ENCODE measurements at regions not wholly inside any gene's neighbourhood (a gene's known extent, or its start where the extent isn't known, plus 50 kb on each side); places are given as distances from the start of the nearest gene placed in this dataset.

DNA sequence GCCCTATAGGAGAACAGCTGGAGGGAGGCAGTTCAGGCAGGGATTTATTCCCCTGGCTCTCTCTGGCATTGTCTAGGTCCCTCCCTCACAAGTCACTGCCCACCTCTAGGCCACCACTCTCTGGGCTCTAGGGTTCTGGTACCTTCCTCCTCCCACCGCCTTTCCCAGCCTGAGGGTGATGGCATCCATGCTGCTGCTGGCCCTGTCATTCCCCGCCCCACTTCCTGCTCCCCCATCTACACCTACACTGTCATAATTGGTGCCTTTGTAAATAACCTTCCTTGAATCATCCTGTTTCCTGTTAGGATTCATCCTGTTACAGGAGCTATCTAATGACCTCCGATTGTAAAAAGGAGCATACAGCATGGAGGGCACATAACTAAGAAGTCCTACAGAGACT lies 303.3 kb upstream of the COBL start:
- POLR2A ChIA-PET = no interaction called here
- H3K4me1 ChIP-seq (ENCODE audit: control extremely low read depth in 1 of 4, control insufficient read depth in 4 of 4, insufficient read depth in 4 of 4, low read length in 3 of 4) = no peaks in the 10 kb centered on the region
- H3K4me3 ChIP-seq (ENCODE audit: control insufficient read depth in 1 of 7, extremely low read depth in 1 of 7, insufficient read depth in 4 of 7, low read depth in 2 of 7, low read length in 6 of 7) = no peak overlapping the region
- no peaks in the 10 kb centered on the region for H3K36me3 ChIP-seq (ENCODE audit: control insufficient read depth in 4 of 4, insufficient read depth in 4 of 4, low read length in 3 of 4)
- H3K9me3 ChIP-seq (ENCODE audit: control extremely low read depth in 1 of 5, control insufficient read depth in 4 of 5, insufficient read depth in 2 of 5, low read depth in 1 of 5, low read length in 4 of 5) = no peaks in the 10 kb centered on the region
- H3K27me3 ChIP-seq (replicated peaks in 2 of 5; ENCODE audit: control insufficient read depth in 4 of 5, insufficient read depth in 5 of 5, low read length in 4 of 5) = no peaks in the 10 kb centered on the region
- H3K27ac ChIP-seq (ENCODE audit: insufficient read depth in 1 of 2, low read depth in 1 of 2, low read length in 2 of 2, poor library complexity in 1 of 2, severe bottlenecking in 2 of 2) = no peak overlapping the region
- 80% methylated on average over 3 of the region's 3 CpGs for WGBS (ENCODE audit: insufficient coverage)
- CTCF ChIA-PET = no interaction called here
- DNase-seq = no peak

DNA sequence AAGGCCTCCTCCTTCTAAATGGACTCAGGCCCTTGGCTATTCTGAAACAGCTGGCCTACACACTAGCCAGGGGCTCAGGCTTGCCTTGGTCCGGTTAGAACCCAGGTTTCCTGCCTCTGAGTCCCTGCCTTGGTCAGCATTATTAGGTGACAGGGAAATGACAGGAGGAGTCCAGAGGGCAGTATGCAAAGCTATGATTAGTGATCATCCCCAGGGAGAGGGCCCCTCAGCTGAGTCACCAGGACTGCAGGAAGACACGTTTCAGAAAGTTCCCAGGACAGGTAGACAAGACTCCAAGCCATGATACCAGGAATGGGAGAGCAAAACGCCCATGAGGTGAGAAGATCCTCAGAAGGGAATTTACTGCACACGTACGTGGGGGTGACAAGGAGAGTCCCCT lies 301.1 kb upstream of the COBL start:
- H3K9me3 ChIP-seq (ENCODE audit: control extremely low read depth in 1 of 5, control insufficient read depth in 4 of 5, insufficient read depth in 2 of 5, low read depth in 1 of 5, low read length in 4 of 5) = no peaks in the 10 kb centered on the region
- ChIA-PET CTCF (no interaction called here), POLR2A (no interaction called here)
- 84% methylated on average over 5 of the region's 5 CpGs for WGBS (ENCODE audit: insufficient coverage)
- H3K27me3 ChIP-seq (replicated peaks in 2 of 5; ENCODE audit: control insufficient read depth in 4 of 5, insufficient read depth in 5 of 5, low read length in 4 of 5) = no peaks in the 10 kb centered on the region
- H3K4me1 ChIP-seq (ENCODE audit: control extremely low read depth in 1 of 4, control insufficient read depth in 4 of 4, insufficient read depth in 4 of 4, low read length in 3 of 4) = no peaks in the 10 kb centered on the region
- no peak overlapping the region for H3K27ac ChIP-seq (ENCODE audit: insufficient read depth in 1 of 2, low read depth in 1 of 2, low read length in 2 of 2, poor library complexity in 1 of 2, severe bottlenecking in 2 of 2)
- H3K4me3 ChIP-seq (ENCODE audit: control insufficient read depth in 1 of 7, extremely low read depth in 1 of 7, insufficient read depth in 4 of 7, low read depth in 2 of 7, low read length in 6 of 7) = no peak overlapping the region
- no peak for DNase-seq
- H3K36me3 ChIP-seq (ENCODE audit: control insufficient read depth in 4 of 4, insufficient read depth in 4 of 4, low read length in 3 of 4) = no peaks in the 10 kb centered on the region

DNA sequence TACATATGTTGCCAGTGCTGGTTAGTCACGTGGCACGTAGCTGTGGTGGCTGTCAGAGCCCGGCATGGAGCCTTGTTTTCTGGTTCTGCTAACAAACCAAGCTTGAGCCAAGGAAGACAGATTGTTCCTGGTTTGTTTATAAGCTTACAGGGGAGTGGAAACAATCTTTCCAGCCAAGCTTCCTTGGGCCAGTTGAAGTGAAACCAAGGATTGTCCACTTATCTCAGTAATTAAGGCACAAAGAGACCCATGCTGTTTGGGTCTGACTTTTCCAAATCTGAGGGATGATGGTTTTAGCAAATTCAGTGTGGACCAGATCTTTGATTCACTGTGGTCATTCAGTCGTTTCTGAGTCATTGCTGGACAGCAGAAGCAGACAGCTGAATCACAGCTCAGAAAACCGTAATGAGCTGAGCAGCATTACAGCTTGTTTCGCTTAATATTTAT lies 297.3 kb upstream of the COBL start:
- ChIA-PET POLR2A (no interaction called here), CTCF (no interaction called here)
- no peaks in the 10 kb centered on the region for H3K9me3 ChIP-seq (ENCODE audit: control extremely low read depth in 1 of 5, control insufficient read depth in 4 of 5, insufficient read depth in 2 of 5, low read depth in 1 of 5, low read length in 4 of 5)
- no peaks in the 10 kb centered on the region for H3K27me3 ChIP-seq (replicated peaks in 2 of 5; ENCODE audit: control insufficient read depth in 4 of 5, insufficient read depth in 5 of 5, low read length in 4 of 5)
- no peak for DNase-seq
- no peaks in the 10 kb centered on the region for H3K4me1 ChIP-seq (ENCODE audit: control extremely low read depth in 1 of 4, control insufficient read depth in 4 of 4, insufficient read depth in 4 of 4, low read length in 3 of 4)
- no peak overlapping the region for H3K27ac ChIP-seq (ENCODE audit: insufficient read depth in 1 of 2, low read depth in 1 of 2, low read length in 2 of 2, poor library complexity in 1 of 2, severe bottlenecking in 2 of 2)
- 79% methylated on average over 5 of the region's 6 CpGs for WGBS (ENCODE audit: insufficient coverage)
- H3K4me3 ChIP-seq (ENCODE audit: control insufficient read depth in 1 of 7, extremely low read depth in 1 of 7, insufficient read depth in 4 of 7, low read depth in 2 of 7, low read length in 6 of 7) = no peak overlapping the region
- no peaks in the 10 kb centered on the region for H3K36me3 ChIP-seq (ENCODE audit: control insufficient read depth in 4 of 4, insufficient read depth in 4 of 4, low read length in 3 of 4)

DNA sequence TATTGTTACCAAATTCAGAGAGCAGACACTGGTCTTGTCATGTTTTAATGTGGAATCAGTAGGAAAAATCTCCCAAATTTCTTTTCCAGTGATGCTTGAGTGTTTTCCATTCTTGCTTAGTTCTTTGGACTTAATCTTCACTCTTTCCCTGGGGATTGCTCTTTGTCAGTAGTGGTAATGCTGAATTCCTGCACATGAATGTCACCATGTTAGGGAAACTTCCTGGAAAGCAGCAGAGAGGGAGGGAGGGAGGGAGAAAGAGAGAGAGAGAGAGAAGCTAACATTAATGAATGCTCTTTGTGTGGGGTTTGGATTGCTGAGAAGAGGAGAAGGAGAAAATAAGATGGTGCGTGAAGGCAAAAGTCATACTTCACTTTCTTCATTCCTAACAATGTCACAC lies 295.3 kb upstream of the COBL start:
- no peak overlapping the region for H3K4me3 ChIP-seq (ENCODE audit: control insufficient read depth in 1 of 7, extremely low read depth in 1 of 7, insufficient read depth in 4 of 7, low read depth in 2 of 7, low read length in 6 of 7)
- no peak for DNase-seq
- no peaks in the 10 kb centered on the region for H3K27me3 ChIP-seq (replicated peaks in 2 of 5; ENCODE audit: control insufficient read depth in 4 of 5, insufficient read depth in 5 of 5, low read length in 4 of 5)
- ChIA-PET CTCF (no interaction called here), POLR2A (no interaction called here)
- H3K4me1 ChIP-seq (ENCODE audit: control extremely low read depth in 1 of 4, control insufficient read depth in 4 of 4, insufficient read depth in 4 of 4, low read length in 3 of 4) = no peaks in the 10 kb centered on the region
- H3K9me3 ChIP-seq (ENCODE audit: control extremely low read depth in 1 of 5, control insufficient read depth in 4 of 5, insufficient read depth in 2 of 5, low read depth in 1 of 5, low read length in 4 of 5) = no peaks in the 10 kb centered on the region
- H3K36me3 ChIP-seq (ENCODE audit: control insufficient read depth in 4 of 4, insufficient read depth in 4 of 4, low read length in 3 of 4) = no peaks in the 10 kb centered on the region
- no peak overlapping the region for H3K27ac ChIP-seq (ENCODE audit: insufficient read depth in 1 of 2, low read depth in 1 of 2, low read length in 2 of 2, poor library complexity in 1 of 2, severe bottlenecking in 2 of 2)
- WGBS (ENCODE audit: insufficient coverage) = no CpG with 5 or more reads among the region's 1 CpG

DNA sequence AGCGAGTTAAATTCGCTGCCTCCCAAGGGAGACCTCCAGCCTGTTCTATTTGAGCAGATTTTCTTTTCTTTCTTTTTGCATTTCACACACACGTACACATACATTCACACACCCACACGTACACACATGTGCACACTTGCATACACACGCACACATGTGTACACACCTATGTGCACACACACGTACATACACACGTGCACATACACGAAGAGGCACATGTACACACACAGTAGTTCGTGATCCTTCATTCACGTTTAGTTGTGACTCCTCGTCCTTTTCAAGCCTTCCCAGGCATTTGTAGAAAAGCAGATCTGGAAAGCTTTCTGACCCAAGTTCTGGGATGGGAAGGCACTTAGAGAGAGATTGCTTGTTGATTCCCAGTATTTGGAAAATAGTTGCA lies 290.8 kb upstream of the COBL start:
- Histone ChIP-seq H3K4me3 (ENCODE audit: control insufficient read depth in 1 of 7, extremely low read depth in 1 of 7, insufficient read depth in 4 of 7, low read depth in 2 of 7, low read length in 6 of 7) (no peak overlapping the region), H3K36me3 (ENCODE audit: control insufficient read depth in 4 of 4, insufficient read depth in 4 of 4, low read length in 3 of 4) (no peaks in the 10 kb centered on the region), H3K4me1 (ENCODE audit: control extremely low read depth in 1 of 4, control insufficient read depth in 4 of 4, insufficient read depth in 4 of 4, low read length in 3 of 4) (no peaks in the 10 kb centered on the region), H3K27me3 (replicated peaks in 2 of 5; ENCODE audit: control insufficient read depth in 4 of 5, insufficient read depth in 5 of 5, low read length in 4 of 5) (no peaks in the 10 kb centered on the region), H3K9me3 (ENCODE audit: control extremely low read depth in 1 of 5, control insufficient read depth in 4 of 5, insufficient read depth in 2 of 5, low read depth in 1 of 5, low read length in 4 of 5) (no peaks in the 10 kb centered on the region), H3K27ac (ENCODE audit: insufficient read depth in 1 of 2, low read depth in 1 of 2, low read length in 2 of 2, poor library complexity in 1 of 2, severe bottlenecking in 2 of 2) (no peak overlapping the region)
- POLR2A ChIA-PET = no interaction called here
- CTCF ChIA-PET = no interaction called here
- WGBS (ENCODE audit: insufficient coverage) = 94% methylated on average over 11 of the region's 11 CpGs
- no peak for DNase-seq

DNA sequence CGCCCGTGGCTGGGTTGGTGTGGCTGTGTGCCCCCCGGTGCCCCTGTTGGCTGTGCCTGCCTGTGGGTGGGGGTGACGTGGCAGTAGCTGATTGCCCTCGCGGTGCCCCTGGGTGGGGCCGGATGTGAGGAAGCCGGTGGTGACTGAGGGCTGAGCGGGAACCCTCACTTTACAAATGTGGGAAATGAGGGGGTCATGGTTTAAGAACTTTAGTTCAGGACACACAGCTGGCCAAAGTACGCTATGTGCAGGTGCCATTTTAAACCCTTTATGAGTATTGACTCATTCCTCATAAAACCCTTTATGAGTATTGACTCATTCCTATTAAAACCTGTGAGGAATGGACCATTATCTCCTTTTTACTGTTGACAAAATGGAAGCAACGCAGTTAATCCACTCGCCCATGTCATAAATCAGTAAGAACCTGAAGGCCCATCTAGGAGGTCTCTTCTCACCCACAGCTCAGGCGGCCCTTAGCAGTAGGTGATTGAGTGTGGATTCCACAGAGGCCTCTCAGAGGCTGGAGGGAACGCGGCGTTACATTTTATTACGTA lies 290.1 kb upstream of the COBL start:
- ChIA-PET CTCF (no interaction called here), POLR2A (no interaction called here)
- H3K36me3 ChIP-seq (ENCODE audit: control insufficient read depth in 4 of 4, insufficient read depth in 4 of 4, low read length in 3 of 4) = no peaks in the 10 kb centered on the region
- WGBS (ENCODE audit: insufficient coverage) = 91% methylated on average over 11 of the region's 17 CpGs
- H3K9me3 ChIP-seq (ENCODE audit: control extremely low read depth in 1 of 5, control insufficient read depth in 4 of 5, insufficient read depth in 2 of 5, low read depth in 1 of 5, low read length in 4 of 5) = no peaks in the 10 kb centered on the region
- no peaks in the 10 kb centered on the region for H3K27me3 ChIP-seq (replicated peaks in 2 of 5; ENCODE audit: control insufficient read depth in 4 of 5, insufficient read depth in 5 of 5, low read length in 4 of 5)
- H3K4me1 ChIP-seq (ENCODE audit: control extremely low read depth in 1 of 4, control insufficient read depth in 4 of 4, insufficient read depth in 4 of 4, low read length in 3 of 4) = no peaks in the 10 kb centered on the region
- H3K4me3 ChIP-seq (ENCODE audit: control insufficient read depth in 1 of 7, extremely low read depth in 1 of 7, insufficient read depth in 4 of 7, low read depth in 2 of 7, low read length in 6 of 7) = no peak overlapping the region
- H3K27ac ChIP-seq (ENCODE audit: insufficient read depth in 1 of 2, low read depth in 1 of 2, low read length in 2 of 2, poor library complexity in 1 of 2, severe bottlenecking in 2 of 2) = no peak overlapping the region
- DNase-seq = no peak

DNA sequence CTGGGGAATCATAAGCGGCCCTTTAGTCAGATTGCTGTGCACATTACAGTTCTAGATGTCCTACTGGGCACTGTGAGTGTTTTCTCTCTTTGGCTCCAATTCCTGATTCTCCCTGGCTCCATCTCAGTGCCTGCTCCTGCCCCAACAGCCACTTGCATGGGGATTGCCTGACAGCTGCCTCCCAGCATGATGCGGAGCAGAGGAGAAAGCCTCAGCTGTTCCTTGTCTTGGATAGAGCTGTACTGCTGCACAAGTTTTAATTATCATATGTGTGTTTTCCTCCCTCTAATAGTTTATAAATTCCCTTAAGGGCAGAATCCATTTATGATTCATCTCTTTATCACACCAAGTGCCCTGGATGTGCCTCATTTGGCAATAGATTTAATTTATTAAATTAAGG lies 285.8 kb upstream of the COBL start:
- no peaks in the 10 kb centered on the region for H3K36me3 ChIP-seq (ENCODE audit: control insufficient read depth in 4 of 4, insufficient read depth in 4 of 4, low read length in 3 of 4)
- 100% methylated on average over 1 of the region's 2 CpGs for WGBS (ENCODE audit: insufficient coverage)
- H3K4me3 ChIP-seq (ENCODE audit: control insufficient read depth in 1 of 7, extremely low read depth in 1 of 7, insufficient read depth in 4 of 7, low read depth in 2 of 7, low read length in 6 of 7) = no peak overlapping the region
- no peaks in the 10 kb centered on the region for H3K27me3 ChIP-seq (replicated peaks in 2 of 5; ENCODE audit: control insufficient read depth in 4 of 5, insufficient read depth in 5 of 5, low read length in 4 of 5)
- no peaks in the 10 kb centered on the region for H3K9me3 ChIP-seq (ENCODE audit: control extremely low read depth in 1 of 5, control insufficient read depth in 4 of 5, insufficient read depth in 2 of 5, low read depth in 1 of 5, low read length in 4 of 5)
- H3K4me1 ChIP-seq (ENCODE audit: control extremely low read depth in 1 of 4, control insufficient read depth in 4 of 4, insufficient read depth in 4 of 4, low read length in 3 of 4) = no peaks in the 10 kb centered on the region
- DNase-seq = no peak
- H3K27ac ChIP-seq (ENCODE audit: insufficient read depth in 1 of 2, low read depth in 1 of 2, low read length in 2 of 2, poor library complexity in 1 of 2, severe bottlenecking in 2 of 2) = no peak overlapping the region
- ChIA-PET CTCF (no interaction called here), POLR2A (no interaction called here)
